DND-41 (cell line): ENCODE measurements at regions not wholly inside any gene's neighbourhood (a gene's known extent, or its start where the extent isn't known, plus 50 kb on each side); places are given as distances from the start of the nearest gene placed in this dataset.

Experiments used
- EZH2 ChIP-seq: IDR thresholded peaks from 3 replicates; pipeline ENCODE4 v1.6.1; 2012; ENCODE audit warnings: borderline replicate concordance, low read depth, mild to moderate bottlenecking, moderate library complexity, low read length, inconsistent platforms; ENCODE audit not compliant: severe bottlenecking
- TF ChIP-seq, protein P1 (sequence below): IDR thresholded peaks from 2 replicates; pipeline ENCODE4 v1.5.1; 2012; ENCODE audit warnings: borderline replicate concordance, low read length, moderate library complexity, mild to moderate bottlenecking; ENCODE audit not compliant: poor library complexity, severe bottlenecking; ENCODE audit errors: extremely low read depth

GRCh38 chr5:38031304-38031703 is 191.5 kb upstream of the GDNF start:
- no peak for TF ChIP-seq EZH2
- TF ChIP-seq, protein P1, sequence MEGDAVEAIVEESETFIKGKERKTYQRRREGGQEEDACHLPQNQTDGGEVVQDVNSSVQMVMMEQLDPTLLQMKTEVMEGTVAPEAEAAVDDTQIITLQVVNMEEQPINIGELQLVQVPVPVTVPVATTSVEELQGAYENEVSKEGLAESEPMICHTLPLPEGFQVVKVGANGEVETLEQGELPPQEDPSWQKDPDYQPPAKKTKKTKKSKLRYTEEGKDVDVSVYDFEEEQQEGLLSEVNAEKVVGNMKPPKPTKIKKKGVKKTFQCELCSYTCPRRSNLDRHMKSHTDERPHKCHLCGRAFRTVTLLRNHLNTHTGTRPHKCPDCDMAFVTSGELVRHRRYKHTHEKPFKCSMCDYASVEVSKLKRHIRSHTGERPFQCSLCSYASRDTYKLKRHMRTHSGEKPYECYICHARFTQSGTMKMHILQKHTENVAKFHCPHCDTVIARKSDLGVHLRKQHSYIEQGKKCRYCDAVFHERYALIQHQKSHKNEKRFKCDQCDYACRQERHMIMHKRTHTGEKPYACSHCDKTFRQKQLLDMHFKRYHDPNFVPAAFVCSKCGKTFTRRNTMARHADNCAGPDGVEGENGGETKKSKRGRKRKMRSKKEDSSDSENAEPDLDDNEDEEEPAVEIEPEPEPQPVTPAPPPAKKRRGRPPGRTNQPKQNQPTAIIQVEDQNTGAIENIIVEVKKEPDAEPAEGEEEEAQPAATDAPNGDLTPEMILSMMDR, result no peak
